OCI-LY7 (cell line): ENCODE measurements at regions not wholly inside any gene's neighbourhood (a gene's known extent, or its start where the extent isn't known, plus 50 kb on each side); places are given as distances from the start of the nearest gene placed in this dataset.

Source experiments
- EZH2phosphoT487 ChIP-seq: fragments of 200-600 bp; sonication (generic); IDR thresholded peaks from 2 replicates; pipeline ENCODE4 v1.6.1; 2018; ENCODE audit warnings: low read depth, borderline replicate concordance, mild to moderate bottlenecking, mixed run types, antibody characterized with exemption, low read length, moderate library complexity, mixed read lengths
- TF ChIP-seq, protein P1 (sequence below): fragments of 200-600 bp; sonication (generic); conservative IDR thresholded peaks from 2 replicates; pipeline ENCODE4 v1.5.1; 2014; ENCODE audit warnings: mild to moderate bottlenecking, antibody characterized with exemption, low read length, moderate library complexity, mixed read lengths

DNA sequence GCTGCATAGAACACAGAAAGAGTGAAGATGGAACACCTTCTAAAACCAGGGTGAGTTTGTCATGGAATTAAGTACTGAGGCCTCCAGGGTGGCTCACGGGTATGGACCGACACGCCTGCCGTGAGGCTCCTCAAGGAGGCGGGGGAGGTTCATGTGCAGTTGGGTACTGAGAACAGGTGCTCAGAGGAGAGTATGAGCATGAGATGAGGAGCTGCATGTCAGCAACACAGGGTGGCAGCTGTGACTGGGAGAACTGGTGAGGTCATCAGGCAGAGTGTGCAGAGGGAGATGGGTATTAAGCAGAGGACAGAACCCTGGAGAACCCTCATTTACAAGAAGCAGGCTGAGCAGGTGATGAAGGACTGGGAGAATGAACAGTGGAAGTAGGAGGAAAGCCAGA lies 63.2 kb upstream of the KLHL29 start:
- TF ChIP-seq, protein P1, sequence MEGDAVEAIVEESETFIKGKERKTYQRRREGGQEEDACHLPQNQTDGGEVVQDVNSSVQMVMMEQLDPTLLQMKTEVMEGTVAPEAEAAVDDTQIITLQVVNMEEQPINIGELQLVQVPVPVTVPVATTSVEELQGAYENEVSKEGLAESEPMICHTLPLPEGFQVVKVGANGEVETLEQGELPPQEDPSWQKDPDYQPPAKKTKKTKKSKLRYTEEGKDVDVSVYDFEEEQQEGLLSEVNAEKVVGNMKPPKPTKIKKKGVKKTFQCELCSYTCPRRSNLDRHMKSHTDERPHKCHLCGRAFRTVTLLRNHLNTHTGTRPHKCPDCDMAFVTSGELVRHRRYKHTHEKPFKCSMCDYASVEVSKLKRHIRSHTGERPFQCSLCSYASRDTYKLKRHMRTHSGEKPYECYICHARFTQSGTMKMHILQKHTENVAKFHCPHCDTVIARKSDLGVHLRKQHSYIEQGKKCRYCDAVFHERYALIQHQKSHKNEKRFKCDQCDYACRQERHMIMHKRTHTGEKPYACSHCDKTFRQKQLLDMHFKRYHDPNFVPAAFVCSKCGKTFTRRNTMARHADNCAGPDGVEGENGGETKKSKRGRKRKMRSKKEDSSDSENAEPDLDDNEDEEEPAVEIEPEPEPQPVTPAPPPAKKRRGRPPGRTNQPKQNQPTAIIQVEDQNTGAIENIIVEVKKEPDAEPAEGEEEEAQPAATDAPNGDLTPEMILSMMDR, result no peak
- no peak for TF ChIP-seq EZH2phosphoT487
